HG03064 (cell line): ENCODE measurements at regions not wholly inside any gene's neighbourhood (a gene's known extent, or its start where the extent isn't known, plus 50 kb on each side); places are given as distances from the start of the nearest gene placed in this dataset.

Experiments
- ATAC-seq: cut with Tn5 transposase; IDR thresholded peaks from one replicate; pipeline ENCODE4 v1.9.1; 2021; ENCODE audit warnings: low read depth; ENCODE audit not compliant: unreplicated experiment

GRCh38 chr3:182185313-182185712, 473.6 kb downstream of the SOX2 start:
- ATAC-seq = no peak

- ATAC-seq = no peak
Measured at GRCh38 chr3:182190056-182190455, 478.3 kb downstream of the SOX2 start.

- no peak for ATAC-seq
Measured at GRCh38 chr3:182198345-182198744, 486.6 kb downstream of the SOX2 start.

GRCh38 chr3:182201456-182202168, 489.9 kb downstream of the SOX2 start:
- ATAC-seq = no peak

- no peak for ATAC-seq
Measured at GRCh38 chr3:182212479-182213076, 500.9 kb downstream of the SOX2 start.

- ATAC-seq = no peak
Measured at GRCh38 chr3:182214416-182214815, 502.7 kb downstream of the SOX2 start.

GRCh38 chr3:182215881-182216280, 504.2 kb downstream of the SOX2 start:
- ATAC-seq = no peak

- no peak for ATAC-seq
Measured at GRCh38 chr3:182216311-182216970, 504.7 kb downstream of the SOX2 start.

GRCh38 chr3:182220013-182220412, 508.3 kb downstream of the SOX2 start:
- no peak for ATAC-seq

- no peak for ATAC-seq
Measured at GRCh38 chr3:182220471-182220870, 508.7 kb downstream of the SOX2 start.

GRCh38 chr3:182226995-182227394, 515.3 kb downstream of the SOX2 start:
- no peak for ATAC-seq

GRCh38 chr3:182233405-182233804, 521.7 kb downstream of the SOX2 start:
- no peak for ATAC-seq

- no peak for ATAC-seq
Measured at GRCh38 chr3:182233957-182234356, 522.2 kb downstream of the SOX2 start.

- ATAC-seq = no peak
Measured at GRCh38 chr3:182234881-182235280, 523.2 kb downstream of the SOX2 start.

- no peak for ATAC-seq
Measured at GRCh38 chr3:182235504-182235903, 523.8 kb downstream of the SOX2 start.

GRCh38 chr3:182238126-182238525, 526.4 kb downstream of the SOX2 start:
- ATAC-seq = no peak

- no peak for ATAC-seq
Measured at GRCh38 chr3:182239316-182239715, 527.6 kb downstream of the SOX2 start.

GRCh38 chr3:182240474-182240873, 528.7 kb downstream of the SOX2 start:
- no peak for ATAC-seq

GRCh38 chr3:182241196-182241765, 529.6 kb downstream of the SOX2 start:
- no peak for ATAC-seq

- ATAC-seq = no peak
Measured at GRCh38 chr3:182241766-182242488, 530.2 kb downstream of the SOX2 start.

- ATAC-seq = no peak
Measured at GRCh38 chr3:182242489-182242942, 530.8 kb downstream of the SOX2 start.
